Tibial nerve (tissue), 4 donors: ENCODE measurements at regions not wholly inside any gene's neighbourhood (a gene's known extent, or its start where the extent isn't known, plus 50 kb on each side); places are given as distances from the start of the nearest gene placed in this dataset.

ENCODE experiments used
- DNase-seq, 2 donors: peaks; one replicate each; pipeline ENCODE4 v3.0.0-alpha.2; 2019; ENCODE audit warnings: low spot score in 2 of 2
- H3K27ac ChIP-seq, 4 donors: fragments of 200-600 bp; sonication (generic) in 3 of 4; one replicate each; pipeline ENCODE4 v1.5.1; 2017 to 2019; ENCODE audit warnings: mild to moderate bottlenecking in 1 of 4
- H3K27me3 ChIP-seq, 2 donors: fragments of 200-600 bp; sonication (generic) in 1 of 2; one replicate each; pipeline versions ENCODE4 v1.5.1 to v1.6.0; 2017 to 2019
- H3K36me3 ChIP-seq, 3 donors: fragments of 200-600 bp; sonication (generic); one replicate each; pipeline ENCODE4 v1.5.1; 2018 to 2019
- H3K4me1 ChIP-seq, 4 donors: fragments of 200-600 bp; sonication (generic) in 3 of 4; one replicate each; pipeline ENCODE4 v1.5.1; 2017 to 2019
- H3K4me3 ChIP-seq, 4 donors: fragments of 200-600 bp; sonication (generic) in 3 of 4; one replicate each; pipeline ENCODE4 v1.5.1; 2017 to 2019; ENCODE audit warnings: mild to moderate bottlenecking in 1 of 4, moderate library complexity in 1 of 4
- H3K9me3 ChIP-seq, 4 donors: fragments of 200-600 bp; sonication (generic) in 3 of 4; one replicate each; pipeline ENCODE4 v1.5.1; 2017 to 2019
- EP300 ChIP-seq, 2 donors: sonication (generic); formaldehyde crosslinking; IDR thresholded peaks; one replicate each; pipeline ENCODE4 v1.6.1; 2017; ENCODE audit warnings: antibody characterized with exemption in 2 of 2, mild to moderate bottlenecking in 1 of 2
- POLR2A ChIP-seq, 2 donors: fragments of 450-650 bp; IDR thresholded peaks; one replicate each; pipeline ENCODE4 v1.6.1; 2017; ENCODE audit warnings: antibody characterized with exemption in 2 of 2, mild to moderate bottlenecking in 2 of 2, moderate library complexity in 2 of 2
- WGBS, 2 donors: methylation state at CpG; one replicate each; pipeline ENCODE4 v1.1.5; 2018; 5-methylcytosine and 5-hydroxymethylcytosine counted together
- TF ChIP-seq, protein P1 (sequence below), 5 experiments: fragments of 200-600 bp in 3 of 5; fragments of 450-650 bp in 2 of 5; sonication (generic) in 3 of 5; IDR thresholded peaks; one replicate each; pipeline ENCODE4 v1.5.1; 2016 to 2019; ENCODE audit warnings: antibody characterized with exemption in 5 of 5, mild to moderate bottlenecking in 3 of 5, moderate library complexity in 2 of 5

DNA sequence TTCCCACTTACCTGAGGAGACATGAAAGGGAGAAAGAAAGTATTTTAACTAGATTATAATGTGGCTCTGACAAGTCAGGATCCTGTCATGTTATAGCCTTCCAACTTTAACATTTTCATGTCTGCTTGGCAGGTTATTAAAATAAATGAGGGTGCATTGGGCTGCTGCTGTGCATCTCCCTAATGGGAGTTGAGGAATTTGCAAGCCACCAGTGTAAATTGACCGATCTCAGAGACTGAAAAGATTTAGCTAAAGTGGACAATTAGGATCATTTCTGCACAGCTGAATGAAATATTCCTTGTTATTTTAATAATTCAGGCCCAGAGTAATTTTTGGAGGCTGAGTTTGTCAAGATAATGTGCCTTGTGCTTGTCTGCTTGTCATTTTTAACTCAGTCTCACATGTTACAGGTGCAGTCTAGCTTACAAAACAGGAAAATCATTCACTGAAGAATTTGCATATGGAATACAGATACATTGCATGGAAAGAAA is 366.3 kb upstream of the ADAMTS16 start:
- no peak overlapping the region for H3K4me3 ChIP-seq
- no peaks in the 10 kb centered on the region for H3K27me3 ChIP-seq
- no peak overlapping the region for H3K27ac ChIP-seq
- 56 to 59% methylated on average over 1 of the region's 1 CpG for WGBS, 2 donors
- H3K4me1 ChIP-seq, result peaks cover 0 to 11% (median 0%) of the 10 kb centered on the region in 4 donors
- TF ChIP-seq POLR2A (IDR thresholded peaks at IDR 0.05) (no peak), EP300 (IDR thresholded peaks at IDR 0.05) (no peak)
- TF ChIP-seq, protein P1, sequence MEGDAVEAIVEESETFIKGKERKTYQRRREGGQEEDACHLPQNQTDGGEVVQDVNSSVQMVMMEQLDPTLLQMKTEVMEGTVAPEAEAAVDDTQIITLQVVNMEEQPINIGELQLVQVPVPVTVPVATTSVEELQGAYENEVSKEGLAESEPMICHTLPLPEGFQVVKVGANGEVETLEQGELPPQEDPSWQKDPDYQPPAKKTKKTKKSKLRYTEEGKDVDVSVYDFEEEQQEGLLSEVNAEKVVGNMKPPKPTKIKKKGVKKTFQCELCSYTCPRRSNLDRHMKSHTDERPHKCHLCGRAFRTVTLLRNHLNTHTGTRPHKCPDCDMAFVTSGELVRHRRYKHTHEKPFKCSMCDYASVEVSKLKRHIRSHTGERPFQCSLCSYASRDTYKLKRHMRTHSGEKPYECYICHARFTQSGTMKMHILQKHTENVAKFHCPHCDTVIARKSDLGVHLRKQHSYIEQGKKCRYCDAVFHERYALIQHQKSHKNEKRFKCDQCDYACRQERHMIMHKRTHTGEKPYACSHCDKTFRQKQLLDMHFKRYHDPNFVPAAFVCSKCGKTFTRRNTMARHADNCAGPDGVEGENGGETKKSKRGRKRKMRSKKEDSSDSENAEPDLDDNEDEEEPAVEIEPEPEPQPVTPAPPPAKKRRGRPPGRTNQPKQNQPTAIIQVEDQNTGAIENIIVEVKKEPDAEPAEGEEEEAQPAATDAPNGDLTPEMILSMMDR (IDR thresholded peaks at IDR 0.05), result no peak
- H3K36me3 ChIP-seq, result no peaks in the 10 kb centered on the region
- H3K9me3 ChIP-seq, result peaks cover 0 to 7% (median 0%) of the 10 kb centered on the region in 4 donors
- no peak for DNase-seq

DNA sequence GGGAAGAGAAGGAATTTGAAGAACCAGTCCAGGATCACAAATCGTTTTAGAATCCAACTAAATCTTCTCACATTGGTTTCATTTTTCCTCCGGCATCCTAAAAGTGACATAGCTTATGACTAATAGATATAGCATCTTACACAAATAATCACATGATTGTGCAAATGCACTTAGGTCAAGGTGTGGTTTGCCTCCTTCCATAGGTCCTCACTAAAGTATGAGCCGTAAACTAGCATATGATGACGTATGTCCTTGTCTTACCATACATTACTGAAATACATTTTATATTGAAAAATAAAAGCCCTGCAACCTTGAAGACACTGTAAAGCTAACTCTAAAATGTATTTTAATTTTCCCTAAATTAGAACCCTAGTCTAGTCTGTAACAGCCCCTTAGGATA is 362.7 kb upstream of the ADAMTS16 start:
- TF ChIP-seq EP300 (IDR thresholded peaks at IDR 0.05) (no peak), POLR2A (IDR thresholded peaks at IDR 0.05) (no peak)
- TF ChIP-seq, protein P1 (IDR thresholded peaks at IDR 0.05), result no peak
- H3K36me3 ChIP-seq, result no peaks in the 10 kb centered on the region
- no peak overlapping the region for H3K4me3 ChIP-seq
- no peaks in the 10 kb centered on the region for H3K27me3 ChIP-seq
- DNase-seq, result no peak
- no peaks in the 10 kb centered on the region for H3K9me3 ChIP-seq
- peaks cover 0 to 10% (median 0%) of the 10 kb centered on the region in 4 donors for H3K4me1 ChIP-seq
- H3K27ac ChIP-seq, result no peak overlapping the region
- 87 to 88% methylated on average over 4 of the region's 4 CpGs for WGBS, 2 donors

DNA sequence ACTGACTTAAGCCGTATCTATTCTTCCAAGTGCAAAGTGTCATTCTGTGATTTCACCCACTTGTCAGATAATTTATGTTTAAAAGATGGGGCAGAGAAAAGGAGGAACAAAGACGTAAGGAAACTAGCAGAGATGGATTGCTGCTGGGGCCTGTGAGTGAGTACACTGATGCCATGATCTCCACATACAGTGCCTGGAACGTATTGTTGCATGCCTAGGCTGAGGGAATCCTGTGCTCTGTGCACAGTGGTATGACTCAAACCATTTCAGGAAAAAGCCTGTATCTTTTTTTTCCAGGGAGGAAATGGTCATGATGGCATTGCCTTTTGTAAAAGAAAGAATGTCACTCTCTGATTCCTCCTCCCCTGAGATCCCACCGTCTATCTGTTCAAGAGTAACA is 359.5 kb upstream of the ADAMTS16 start:
- Histone ChIP-seq H3K4me1 (no peaks in the 10 kb centered on the region), H3K36me3 (no peaks in the 10 kb centered on the region), H3K4me3 (no peak overlapping the region), H3K27ac (no peak overlapping the region), H3K27me3 (no peaks in the 10 kb centered on the region), H3K9me3 (peaks cover 0 to 11% (median 0%) of the 10 kb centered on the region in 4 donors)
- WGBS, 2 donors, result 49 to 53% methylated on average over 4 of the region's 4 CpGs
- no peak for TF ChIP-seq EP300 (IDR thresholded peaks at IDR 0.05)
- no peak for TF ChIP-seq POLR2A (IDR thresholded peaks at IDR 0.05)
- TF ChIP-seq, protein P1 (IDR thresholded peaks at IDR 0.05), result no peak
- DNase-seq, result no peak

DNA sequence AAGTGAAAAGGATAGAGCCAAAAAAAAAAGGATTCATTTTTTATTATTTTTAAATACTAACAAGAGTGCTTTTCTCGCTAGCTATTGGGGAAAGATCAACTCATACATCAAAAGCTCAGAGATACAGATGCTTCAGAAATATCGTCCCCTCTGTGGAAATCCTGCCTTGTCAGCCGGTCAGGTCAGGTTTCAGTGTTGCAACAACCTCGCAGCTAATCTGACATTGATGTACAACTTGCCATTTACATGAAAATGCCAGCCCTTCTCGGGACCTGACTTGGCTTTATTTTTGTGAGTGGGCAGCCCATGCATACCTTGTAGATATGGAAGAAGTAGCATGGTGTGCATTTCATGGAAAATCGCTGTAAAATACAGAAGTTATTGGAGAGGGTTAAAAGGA is 358.8 kb upstream of the ADAMTS16 start:
- no peaks in the 10 kb centered on the region for H3K4me1 ChIP-seq
- WGBS, 2 donors, result 77 to 79% methylated on average over 6 of the region's 6 CpGs
- H3K9me3 ChIP-seq, result peaks cover 0 to 17% (median 0%) of the 10 kb centered on the region in 4 donors
- TF ChIP-seq POLR2A (IDR thresholded peaks at IDR 0.05), result no peak
- TF ChIP-seq EP300 (IDR thresholded peaks at IDR 0.05), result no peak
- TF ChIP-seq, protein P1 (IDR thresholded peaks at IDR 0.05), result no peak
- no peak overlapping the region for H3K27ac ChIP-seq
- no peak overlapping the region for H3K4me3 ChIP-seq
- no peaks in the 10 kb centered on the region for H3K36me3 ChIP-seq
- H3K27me3 ChIP-seq, result no peaks in the 10 kb centered on the region
- DNase-seq, result no peak

DNA sequence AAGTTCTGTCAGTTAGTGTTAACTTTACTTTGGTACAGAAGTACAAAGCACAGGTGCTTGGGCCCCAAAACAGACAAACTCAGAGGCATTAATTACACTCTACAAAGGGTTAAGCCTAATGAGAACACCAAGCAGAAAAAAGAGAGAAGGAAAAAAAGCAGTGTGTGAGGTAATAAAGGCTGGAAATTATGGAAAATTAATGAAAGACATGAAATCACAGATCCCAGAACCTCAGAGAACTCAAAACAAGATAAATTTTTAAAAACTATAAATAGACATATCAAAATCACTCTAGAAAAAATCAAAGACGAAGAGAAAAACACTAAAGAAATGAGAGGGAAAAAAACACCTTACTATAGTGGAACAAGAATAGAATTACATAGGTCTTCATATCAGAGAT is 354.2 kb upstream of the ADAMTS16 start:
- Histone ChIP-seq H3K4me3 (no peak overlapping the region), H3K27ac (no peak overlapping the region), H3K4me1 (no peaks in the 10 kb centered on the region), H3K9me3 (peaks cover 0 to 21% (median 0%) of the 10 kb centered on the region in 4 donors), H3K36me3 (no peaks in the 10 kb centered on the region), H3K27me3 (no peaks in the 10 kb centered on the region)
- DNase-seq, result no peak
- WGBS, 2 donors, result 72 to 84% methylated on average over 1 of the region's 1 CpG
- TF ChIP-seq, protein P1 (IDR thresholded peaks at IDR 0.05), result no peak
- TF ChIP-seq EP300 (IDR thresholded peaks at IDR 0.05) (no peak), POLR2A (IDR thresholded peaks at IDR 0.05) (no peak)
